SW 1271 (cell line): ENCODE measurements at regions not wholly inside any gene's neighbourhood (a gene's known extent, or its start where the extent isn't known, plus 50 kb on each side); places are given as distances from the start of the nearest gene placed in this dataset.

Source experiments
- DNase-seq, 2 experiments: peaks; one replicate each; lab custom pipeline; 2025; lab: John Stamatoyannopoulos, UW

- no peak for DNase-seq
Measured at GRCh38 chr11:70848243-70848750, 404.1 kb downstream of the SHANK2 start.

GRCh38 chr11:70849031-70849430 is 403.3 kb downstream of the SHANK2 start:
- DNase-seq: no peak

DNA sequence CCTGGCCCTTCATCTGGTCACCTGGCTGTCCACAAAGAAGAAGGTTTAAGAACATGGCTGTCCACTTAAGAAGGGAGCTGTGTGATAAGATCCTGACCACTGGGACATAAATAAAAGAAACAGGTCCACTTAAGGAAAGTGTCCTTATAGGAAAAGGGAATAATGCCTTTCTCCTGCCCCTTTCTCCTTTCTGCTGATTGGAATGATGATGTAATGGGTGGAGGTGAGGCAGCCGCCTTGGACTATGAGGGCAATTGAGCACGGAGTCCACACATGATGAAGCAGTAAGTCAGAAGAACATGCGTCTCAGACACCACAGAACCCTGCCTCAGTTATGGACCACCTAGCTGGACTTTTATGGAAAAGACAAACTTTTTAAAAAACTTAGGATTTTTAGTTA is 401.1 kb downstream of the SHANK2 start:
- DNase-seq: no peak

DNA sequence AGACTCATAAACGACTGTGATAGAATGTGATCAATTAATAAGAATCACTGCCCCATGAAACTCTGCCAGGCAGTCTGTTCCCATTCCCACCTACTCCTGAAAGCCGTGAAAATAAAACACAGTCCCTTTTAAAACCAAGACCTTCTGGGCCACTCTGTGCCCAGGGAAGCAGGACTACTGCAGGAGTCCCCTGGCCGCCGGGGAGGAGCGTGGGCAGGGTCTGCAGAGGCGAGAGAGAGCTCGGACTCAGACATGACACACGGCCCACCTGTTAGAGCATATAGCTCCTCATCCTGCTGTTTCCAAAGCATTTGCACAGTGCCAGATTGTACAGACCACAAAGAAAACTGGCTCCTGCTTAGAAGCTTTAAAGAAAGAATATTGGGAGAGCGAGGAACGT is 400.5 kb downstream of the SHANK2 start:
- DNase-seq: no peak

DNA sequence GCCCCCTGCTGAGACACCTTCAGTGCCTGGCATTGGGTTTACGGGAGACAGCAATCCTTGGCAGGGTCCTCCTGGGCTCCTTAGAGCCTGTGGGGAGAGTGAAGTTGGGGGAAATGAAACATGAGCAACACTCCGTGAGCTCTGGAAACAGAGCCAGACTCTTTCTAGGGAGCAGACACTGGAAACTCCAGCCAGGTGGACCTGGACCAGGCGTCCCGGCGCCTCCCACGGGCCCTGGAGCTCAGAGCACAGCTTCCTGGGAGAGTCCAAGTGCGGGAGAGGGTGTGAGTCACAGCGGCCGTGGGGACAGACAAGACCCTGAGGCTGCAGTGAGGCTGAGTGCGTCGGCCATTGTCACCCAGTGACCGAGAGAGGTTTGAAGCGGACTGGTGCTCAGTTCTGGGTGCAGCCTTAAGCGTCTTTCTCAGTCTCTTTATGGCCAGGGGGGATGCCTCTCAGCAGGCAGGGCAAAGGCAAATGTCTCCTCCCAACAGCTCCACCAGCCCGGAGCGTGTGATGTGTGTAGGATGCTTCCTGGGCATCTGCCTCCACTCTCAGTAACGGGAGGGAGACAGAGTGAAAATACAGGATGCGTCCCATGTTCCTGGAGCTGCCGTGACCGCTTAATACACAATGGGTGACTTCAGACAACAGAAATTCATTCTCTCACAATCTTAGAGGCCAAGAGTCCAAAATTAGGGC is 399.2 kb downstream of the SHANK2 start:
- no peak for DNase-seq

DNA sequence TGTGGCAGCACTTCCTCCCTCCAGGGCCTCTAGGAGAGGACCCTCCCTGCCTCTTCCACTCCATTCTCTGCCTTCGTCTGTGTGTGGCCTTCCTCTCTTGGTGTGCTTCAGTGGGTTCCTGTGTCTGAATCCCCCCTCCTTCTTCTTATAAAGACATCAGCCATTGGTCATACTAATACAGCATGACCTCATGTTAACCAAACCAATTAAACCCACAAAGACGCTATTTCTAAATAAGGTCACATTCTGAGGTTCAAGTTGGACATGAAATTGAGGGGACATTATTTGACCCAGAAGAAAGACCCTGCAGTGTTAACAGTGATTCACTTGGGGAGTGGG is 398.6 kb downstream of the SHANK2 start:
- DNase-seq: no peak

DNA sequence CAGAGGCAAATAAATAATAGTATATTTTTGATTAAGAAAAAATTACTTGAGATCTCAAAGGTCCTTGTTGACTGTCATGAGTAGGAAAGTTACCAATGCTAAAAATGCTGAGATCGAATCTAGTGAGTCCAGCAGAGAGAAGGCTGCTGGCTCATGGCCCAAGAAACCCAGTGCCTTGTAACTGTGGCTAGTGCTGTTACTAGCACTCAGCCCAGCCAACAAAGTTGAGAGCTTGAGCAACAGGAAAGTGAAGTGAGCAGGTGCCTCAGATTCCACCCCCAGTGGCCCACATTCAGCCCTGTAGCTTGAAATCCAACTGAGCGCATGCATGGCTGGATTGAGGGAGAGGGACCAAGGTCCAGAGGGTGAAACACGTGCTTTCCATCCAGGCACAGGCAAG is 398.2 kb downstream of the SHANK2 start:
- no peak for DNase-seq

- DNase-seq: no peak
Measured at GRCh38 chr11:70854901-70855556, 397.3 kb downstream of the SHANK2 start.

- no peak for DNase-seq
Measured at GRCh38 chr11:70857894-70858293, 394.5 kb downstream of the SHANK2 start.

DNA sequence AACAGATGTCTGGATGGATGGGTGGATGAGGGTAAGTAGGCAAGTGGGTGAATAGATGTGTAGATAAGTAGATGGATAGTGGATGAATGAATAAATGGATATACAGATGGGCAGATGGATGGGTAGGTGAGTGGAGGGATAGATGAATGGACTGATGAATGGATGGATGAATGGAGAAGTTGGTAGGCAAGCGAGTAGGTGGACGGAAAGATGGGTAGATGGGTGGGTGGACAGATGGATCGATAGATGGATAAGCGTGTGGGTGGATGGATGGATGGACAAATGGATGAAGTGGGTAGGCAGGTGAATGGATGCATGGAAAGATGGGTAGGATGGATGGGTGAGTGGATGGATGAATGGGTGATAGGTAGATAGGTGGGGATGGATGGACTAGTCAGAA is 393.2 kb downstream of the SHANK2 start:
- no peak for DNase-seq

GRCh38 chr11:70860888-70861287 is 391.5 kb downstream of the SHANK2 start:
- DNase-seq: no peak

DNA sequence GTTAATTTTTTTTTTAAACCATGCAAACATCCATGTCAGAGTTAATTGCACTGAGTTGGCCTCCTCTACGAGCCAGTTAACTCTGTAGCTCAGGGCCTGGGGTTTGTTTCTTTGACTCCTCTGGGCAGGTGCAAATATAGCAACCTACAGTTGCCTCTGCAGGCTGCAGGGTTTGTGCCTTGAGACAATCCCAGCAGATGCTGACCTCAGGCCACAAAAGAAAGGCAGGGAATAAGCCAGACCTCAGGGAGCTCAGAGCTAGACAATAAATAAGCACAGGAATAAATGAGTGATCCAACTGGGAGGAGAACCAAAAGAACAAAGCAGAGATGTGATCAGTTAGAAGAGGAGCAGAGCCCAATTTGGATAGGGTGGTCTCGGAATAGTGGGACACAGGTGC is 390.8 kb downstream of the SHANK2 start:
- DNase-seq: no peak

DNA sequence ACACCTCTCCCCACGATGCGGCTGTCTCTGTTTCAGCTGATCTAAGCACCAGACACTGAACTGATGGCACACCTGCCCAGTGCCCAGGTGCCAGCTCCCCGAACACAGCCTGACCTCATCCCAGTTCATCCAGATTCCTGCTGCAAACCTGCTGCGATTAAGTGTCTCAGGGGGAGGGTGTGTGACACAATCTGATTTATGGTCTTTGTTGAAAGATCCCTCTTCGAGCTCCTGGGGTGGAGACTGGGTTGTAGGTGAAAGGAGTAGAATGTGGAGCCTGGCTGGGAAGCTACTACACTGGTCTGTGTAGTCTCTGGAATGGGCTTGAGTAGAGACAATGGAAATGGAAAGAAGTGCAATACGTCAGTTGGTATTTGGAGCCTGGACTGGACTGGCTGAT is 390.3 kb downstream of the SHANK2 start:
- DNase-seq: no peak

- DNase-seq: no peak
Measured at GRCh38 chr11:70863186-70863585, 389.2 kb downstream of the SHANK2 start.

DNA sequence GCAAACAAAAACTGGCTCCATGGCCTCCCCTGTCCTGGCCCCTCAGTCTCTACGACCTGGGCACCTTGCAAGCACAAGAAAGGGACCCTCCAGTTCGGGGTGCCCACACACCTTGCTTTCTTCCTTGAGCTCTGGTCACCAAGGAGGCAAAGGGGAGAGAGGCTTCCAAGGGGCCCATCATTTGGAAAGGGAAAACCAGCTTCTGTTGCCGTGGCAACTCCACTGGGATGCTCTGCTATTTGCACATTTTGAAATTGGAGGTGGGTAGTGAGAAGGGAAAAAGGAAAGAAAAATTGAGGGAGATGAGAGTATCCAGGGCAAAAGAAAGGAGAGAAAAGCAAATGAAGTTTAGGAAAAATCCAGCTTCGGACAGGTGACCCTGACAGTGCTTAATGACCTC is 388.4 kb downstream of the SHANK2 start:
- DNase-seq: no peak

- DNase-seq: no peak
Measured at GRCh38 chr11:70865356-70865755, 387.0 kb downstream of the SHANK2 start.

DNA sequence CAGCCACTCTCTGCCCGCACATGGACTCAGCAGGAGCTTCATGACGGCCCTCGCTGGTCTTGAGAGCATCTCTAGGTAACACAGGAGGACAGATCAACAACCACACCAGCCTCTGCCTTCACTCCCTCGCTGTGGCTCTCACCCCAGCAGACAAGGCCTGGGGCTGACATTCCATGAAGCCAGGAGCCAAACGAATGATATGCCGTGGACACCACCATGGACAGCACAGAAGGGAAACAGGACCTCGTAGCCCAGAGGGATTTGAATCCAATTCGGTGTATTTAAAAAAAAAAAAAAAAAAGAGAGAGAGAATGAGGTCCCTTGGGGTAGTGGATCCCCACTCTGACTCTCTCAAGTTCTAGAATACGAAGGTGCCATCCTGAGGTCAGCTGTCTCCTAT is 385.5 kb downstream of the SHANK2 start:
- DNase-seq: no peak

DNA sequence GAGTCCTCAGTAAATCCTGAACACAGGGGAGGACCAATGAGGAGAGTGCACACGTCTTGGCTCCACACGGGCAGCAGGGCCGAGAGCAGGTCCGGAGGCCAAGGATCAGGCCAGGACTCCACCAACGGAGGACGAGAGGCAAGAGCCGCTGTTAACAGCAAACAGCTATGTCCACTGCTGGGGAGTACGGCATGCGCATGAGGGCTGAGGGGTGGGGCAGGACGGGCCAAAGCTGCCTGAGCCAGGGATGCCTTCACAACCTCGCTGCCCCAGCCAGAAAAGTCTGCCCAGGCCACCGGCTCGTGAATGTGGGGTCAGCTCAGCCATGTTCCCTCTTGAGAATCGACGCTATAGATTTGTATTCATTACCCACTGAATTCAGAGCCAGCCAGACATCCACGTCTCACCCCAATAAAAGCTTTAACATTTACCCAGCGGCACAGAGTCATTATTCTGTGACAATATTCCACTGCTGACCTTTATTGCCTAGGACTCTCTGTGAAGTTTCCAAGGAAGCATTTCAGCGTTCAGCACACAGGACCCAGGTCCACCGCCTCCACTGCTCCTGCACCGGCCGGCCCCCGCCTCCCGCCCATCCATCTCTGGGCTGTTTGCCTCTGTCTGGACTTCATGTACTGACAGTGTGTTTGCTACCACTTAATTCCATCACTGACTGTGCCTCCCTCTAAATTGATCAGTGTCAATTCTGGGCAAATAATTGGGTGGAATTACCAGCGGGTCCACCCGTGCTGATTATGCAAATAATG is 384.9 kb downstream of the SHANK2 start:
- DNase-seq: no peak

GRCh38 chr11:70868341-70868885 is 384.0 kb downstream of the SHANK2 start:
- no peak for DNase-seq

DNA sequence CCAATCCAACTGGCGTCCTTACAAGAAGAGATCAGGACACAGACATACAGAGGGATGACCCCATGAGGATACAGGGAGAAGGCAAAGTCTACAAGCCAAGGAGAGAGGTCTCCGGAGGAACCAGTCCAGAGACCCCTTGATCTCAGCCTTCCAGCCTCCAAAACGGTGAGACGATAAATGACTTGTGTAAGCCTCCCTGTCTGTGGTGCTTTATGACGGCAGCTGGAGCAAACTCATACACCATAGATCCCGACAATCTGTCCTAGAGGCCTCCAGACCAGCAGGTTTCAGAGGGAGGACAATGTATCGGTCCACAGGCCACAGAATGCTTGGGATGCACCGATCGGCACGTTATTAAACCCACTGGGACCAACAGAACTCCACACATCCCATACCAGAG is 383.3 kb downstream of the SHANK2 start:
- DNase-seq: no peak

GRCh38 chr11:70871881-70872280 is 380.5 kb downstream of the SHANK2 start:
- DNase-seq: no peak

DNA sequence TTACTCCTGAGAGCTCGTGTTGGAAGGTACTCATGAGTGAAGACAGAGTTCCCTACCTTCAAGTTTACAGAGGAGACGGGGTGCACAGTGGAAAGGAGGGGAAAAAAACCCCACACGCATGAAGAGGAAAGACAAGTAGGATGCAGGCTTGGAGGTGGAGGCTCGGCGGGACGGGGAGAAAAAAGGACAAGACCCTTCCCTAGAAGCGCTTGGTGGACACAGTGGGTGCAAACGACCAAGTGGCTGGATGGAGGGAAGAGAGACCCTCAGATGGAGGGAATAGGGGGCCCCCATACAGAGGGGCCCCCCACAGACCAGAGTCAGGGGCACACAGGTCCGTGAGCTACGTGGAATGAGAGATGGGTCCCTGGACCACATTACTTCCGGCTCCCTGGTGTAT is 380.1 kb downstream of the SHANK2 start:
- no peak for DNase-seq
